Activated CD4-positive, alpha-beta T cell treated with anti-CD3 and anti-CD28 coated beads, Interleukin-2, amount 50 U/mL, for 48 hours (primary cell): ENCODE measurements at regions not wholly inside any gene's neighbourhood (a gene's known extent, or its start where the extent isn't known, plus 50 kb on each side); places are given as distances from the start of the nearest gene placed in this dataset.

Source experiments
- DNase-seq, 2 experiments: peaks; one replicate each; pipeline ENCODE4 v3.0.0-alpha.2; 2020

DNA sequence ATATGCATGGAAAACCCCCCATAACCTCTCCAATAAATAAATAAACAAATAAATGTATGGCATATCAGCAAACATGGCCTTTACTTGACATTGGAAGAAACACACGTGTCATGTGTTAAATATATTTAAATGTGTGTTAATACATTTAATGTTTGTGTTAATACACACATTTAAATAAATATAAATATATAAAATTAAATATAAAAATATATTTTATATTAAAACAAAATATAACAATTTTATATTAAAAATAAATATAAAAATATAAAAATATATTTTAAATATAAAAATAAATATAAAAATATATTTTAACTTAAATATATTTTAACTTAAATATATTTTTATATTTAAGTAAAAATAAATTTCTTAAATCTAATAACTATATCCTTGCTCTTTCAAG, 187.6 kb upstream of the CXXC4 start:
- no peak for DNase-seq

DNA sequence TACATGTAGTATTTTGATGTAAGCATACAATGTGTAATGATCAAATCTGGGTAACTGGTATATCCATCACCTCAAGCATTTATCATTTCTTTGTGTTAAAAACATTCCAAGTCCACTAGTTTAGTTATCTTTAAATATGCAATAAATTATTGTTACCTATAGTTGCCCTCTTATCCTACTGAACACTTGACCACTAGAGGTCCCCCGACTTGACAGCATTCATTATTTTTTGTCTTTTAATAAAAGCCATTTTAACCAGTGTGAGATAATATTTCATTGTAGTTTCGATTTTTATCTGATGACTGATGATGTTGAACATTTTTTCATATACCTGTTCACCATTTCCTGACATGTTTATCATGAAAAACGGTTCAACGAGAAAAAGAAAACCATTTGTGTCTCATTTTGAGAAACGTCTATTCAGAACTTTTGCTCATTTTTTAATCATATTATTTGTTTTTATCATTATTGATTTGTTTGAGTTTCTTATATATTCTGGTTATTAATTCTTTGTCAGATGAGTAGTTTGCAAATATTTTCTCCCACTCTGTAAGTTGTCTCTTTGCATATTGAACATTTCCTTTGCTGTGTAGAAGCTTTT, 199.0 kb upstream of the CXXC4 start:
- DNase-seq, result no peak

- DNase-seq, result no peak
Measured at GRCh38 chr4:104716584-104716983, 221.9 kb upstream of the CXXC4 start.

DNA sequence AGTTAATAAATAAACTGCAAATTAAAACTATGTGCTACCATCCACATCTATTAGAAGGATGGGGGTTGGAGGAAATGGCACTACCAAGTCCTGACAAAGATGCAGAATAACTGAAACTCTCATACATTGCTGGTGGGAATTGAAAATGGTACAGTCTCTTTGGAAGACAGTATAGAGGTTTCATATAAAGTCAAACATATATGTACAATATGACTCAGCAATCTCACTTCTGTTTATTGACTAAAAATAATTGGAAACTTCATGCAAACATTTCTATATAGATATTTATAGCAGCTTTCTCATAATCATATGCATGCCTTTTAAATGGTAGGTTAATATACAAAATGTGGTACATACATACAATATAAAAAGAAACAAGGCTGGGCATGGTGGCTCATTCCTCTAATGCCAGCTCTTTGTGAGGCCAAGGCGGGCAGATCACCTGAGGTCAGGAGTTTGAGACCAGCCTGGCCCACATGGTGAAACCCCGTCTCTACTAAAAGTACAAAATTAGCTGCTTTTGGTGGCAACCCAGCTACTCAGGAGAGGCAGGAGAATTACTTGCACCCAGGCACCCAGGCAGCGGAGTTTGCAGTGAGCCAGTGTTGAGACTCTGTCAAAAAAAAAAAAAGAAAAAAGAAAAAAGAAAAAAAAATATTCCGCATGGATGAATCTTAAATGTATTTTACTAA, 225.0 kb upstream of the CXXC4 start:
- no peak for DNase-seq

DNA sequence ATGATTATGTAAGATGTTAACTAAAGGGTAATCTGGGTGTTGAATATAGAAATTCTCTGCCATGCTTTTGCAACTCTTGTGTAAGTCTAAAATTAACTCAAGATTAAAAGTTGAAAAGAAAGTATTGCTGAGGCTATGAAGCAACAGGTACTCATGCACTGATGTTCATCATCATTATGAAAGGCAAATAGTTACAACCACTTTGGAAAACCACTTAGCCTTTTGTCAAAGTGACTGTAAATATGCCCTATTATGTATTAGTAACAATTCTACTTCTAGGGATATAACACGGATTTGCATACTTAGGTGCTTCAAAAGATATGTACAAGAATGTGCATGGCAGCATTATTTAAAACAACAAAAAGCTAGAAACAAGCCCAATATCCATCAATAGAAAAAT, 227.8 kb upstream of the CXXC4 start:
- no peak for DNase-seq

DNA sequence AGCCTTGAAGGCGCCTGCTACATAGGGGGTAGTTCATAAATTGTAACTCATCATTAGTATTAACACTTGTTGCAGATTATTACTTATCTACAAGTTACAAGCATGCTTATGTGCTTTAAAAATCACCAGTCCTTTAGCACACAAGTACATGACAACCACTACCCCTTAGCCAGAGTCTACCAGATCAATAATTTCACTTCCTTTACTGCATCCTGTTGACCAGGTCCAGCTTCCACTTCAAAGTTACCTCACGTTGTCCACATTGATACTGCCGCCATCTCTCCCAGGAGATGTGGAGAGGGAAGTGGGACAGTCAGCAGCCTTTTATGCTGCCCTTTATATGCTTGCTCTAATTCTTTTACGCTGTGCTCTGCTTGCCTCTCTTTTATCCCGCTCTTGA, 231.3 kb upstream of the CXXC4 start:
- no peak for DNase-seq

DNA sequence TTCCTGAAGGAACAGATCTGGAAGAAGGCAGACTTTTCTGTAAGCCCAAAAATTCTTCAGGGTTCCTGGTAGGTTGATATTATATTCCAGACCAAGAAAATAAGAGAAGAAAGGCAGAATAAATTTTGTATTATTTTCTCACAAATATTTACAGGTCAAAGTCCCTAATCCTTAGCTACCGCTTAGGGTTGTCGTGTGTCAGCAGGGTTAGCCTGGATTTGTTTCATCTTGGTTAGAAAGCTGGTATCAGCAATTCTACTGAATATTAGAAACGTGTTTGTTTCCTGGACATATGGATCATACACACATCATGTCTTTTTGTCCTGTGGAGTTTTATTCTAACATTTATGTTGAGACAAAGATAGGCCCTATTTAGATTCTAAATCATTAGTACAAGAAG, 232.9 kb upstream of the CXXC4 start:
- no peak for DNase-seq

- no peak for DNase-seq
Measured at GRCh38 chr4:104728380-104729122, 233.9 kb upstream of the CXXC4 start.

DNA sequence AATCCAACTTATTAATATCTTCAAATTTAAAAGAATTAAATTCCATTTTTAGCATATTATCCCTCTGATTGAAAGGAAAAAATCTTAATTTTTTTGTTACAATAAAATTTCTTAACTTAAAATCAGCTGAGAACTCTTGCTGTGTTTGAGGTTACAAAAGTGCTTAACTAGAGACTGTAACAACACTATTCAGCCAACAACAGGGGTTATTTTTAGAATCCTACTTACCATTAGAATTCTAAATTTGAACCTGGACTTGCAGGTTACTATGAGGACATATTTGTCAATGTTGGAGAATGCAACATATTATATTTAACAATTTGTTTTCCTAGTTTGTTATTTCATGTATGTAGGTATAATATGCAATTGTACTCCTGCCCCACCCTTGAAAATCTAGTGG, 238.1 kb upstream of the CXXC4 start:
- no peak for DNase-seq

DNA sequence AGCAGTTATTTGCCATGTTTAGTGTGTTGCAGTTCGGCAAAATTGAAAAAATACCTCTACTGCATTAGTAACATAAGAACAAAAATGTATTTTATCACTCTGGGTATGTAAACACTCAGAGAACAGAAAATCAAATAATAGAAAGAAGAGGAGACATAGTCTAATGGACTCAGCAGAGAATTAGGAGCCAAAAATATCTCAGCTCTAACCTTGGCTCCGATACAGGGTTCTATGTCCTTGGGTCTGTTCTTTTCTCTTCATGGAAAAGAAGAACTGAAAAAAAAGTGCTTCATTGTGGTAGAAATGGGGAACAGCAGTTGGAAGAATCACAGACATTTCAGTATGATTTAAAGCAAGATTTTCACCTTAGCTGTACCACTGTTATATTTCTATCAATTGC, 240.5 kb upstream of the CXXC4 start:
- DNase-seq, result no peak

DNA sequence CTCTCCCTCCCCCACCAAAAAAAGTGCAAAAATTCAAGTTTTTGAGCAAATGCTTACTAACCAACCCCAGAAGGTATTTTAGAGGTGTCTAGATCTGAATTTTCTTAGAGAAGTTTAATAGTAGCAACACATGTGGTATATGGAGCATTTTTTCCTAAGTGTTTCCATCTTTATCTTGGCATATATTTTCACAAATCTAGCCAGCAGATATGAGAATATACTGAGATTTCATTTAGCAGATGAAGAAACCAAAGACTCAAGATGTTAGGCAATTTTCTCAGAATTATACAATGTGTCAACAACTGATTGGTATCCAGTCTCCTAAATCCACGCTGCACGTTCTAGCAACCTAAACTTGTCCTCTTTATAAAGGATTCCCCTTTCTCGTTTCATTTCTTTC, 245.5 kb upstream of the CXXC4 start:
- no peak for DNase-seq

DNA sequence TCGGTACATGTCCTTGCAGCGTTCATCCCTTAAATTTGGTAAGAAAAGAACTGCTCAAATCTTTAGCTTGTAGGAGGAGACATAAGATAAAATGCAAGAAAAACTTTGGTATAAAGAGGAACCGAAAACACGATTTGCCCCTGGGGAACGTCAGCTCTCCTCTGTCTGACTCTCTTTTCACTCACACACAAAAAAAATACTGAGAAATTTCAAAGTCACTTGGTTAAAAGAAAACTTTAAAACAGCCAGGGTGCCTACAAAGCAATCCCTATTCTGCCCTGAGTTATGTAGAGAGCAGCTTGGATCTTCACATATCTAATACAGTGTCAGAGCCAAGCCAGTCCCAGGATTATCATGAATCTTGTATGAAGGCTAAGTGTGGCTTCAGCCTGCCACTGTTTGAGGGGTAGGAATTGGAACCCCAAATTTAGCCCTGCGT, 248.5 kb upstream of the CXXC4 start:
- DNase-seq, result no peak

- DNase-seq, result no peak
Measured at GRCh38 chr4:104747635-104748034, 252.9 kb upstream of the CXXC4 start.

- DNase-seq, result no peak
Measured at GRCh38 chr4:104749062-104749461, 254.4 kb upstream of the CXXC4 start.

DNA sequence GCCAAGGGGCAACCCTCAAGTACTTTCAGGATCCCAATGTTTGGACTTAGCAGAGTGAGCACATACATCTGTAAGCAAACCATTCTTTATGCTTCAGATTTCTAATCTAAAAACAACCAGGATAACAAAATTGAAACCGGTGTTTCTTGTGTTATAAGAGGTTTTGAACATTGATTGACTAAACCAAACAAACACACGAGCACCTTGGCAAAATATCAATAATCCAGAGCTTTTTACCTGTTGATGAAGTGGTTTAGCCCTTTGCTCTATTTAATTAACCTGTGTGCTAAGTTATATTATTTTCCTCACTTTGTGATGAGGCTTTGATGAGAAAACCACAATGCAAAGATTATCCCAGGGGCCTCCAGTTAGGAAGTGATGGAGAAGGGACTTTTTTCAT, 255.3 kb upstream of the CXXC4 start:
- no peak for DNase-seq

DNA sequence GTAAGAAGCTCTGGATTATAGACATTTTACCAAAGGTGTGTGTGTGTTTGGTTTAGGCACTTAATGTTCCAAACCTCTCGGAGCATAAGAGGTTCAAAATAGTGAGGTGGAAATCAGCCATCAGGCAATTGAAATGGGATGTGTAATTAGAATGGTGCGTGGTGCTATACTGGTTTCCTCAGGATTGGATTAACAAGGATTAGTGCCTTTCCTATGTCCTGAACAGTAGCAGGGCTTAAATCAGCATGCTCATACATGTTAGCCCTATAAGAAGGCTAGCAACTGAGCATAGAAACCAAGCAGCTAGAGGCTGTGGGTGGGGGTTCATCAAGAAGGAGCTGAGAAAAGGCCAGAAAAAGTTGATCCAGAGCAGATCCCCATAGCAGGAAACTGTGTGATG, 256.8 kb upstream of the CXXC4 start:
- DNase-seq, result no peak

DNA sequence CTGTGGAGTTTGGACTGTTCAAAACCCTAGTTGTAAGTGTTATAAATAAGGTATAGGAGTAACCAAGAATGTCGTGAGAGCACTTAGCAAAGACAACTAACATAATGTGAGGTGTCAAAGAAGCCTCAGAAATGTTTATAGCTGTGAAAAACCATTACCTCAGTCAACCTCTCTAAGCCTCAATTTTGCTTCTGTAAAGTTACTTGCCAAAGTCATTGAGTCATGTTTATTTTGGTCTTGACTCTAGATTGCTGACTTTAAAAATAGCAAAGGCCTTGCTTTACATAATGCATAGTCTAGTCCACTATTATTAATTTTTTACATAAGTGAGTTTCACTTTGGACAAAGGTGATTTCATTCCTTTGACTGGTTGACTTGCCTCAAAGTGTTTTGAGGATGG, 257.6 kb upstream of the CXXC4 start:
- DNase-seq, result no peak

DNA sequence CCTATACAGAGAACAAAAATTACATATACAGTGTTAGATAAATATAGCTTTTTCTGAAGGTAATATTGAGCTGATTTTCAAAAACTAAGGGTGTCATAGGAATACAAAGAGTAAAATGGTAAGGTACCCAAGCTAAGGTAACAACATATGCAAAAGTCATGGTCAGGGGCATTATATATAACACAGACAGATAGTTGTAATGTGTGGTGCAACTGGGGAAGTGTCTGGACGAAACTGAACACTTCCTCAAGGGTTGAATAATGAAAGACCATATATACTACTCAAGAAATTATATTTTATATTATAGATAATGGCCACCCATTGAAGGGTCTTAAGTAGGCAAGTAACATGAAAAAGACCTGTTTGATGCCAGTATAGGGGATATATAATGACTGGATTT, 262.1 kb upstream of the CXXC4 start:
- DNase-seq, result no peak

- no peak for DNase-seq
Measured at GRCh38 chr4:104758574-104758973, 263.9 kb upstream of the CXXC4 start.

- no peak for DNase-seq
Measured at GRCh38 chr4:104763554-104764222, 269.0 kb upstream of the CXXC4 start.

GRCh38 chr4:104766676-104767075, 272.0 kb upstream of the CXXC4 start:
- DNase-seq, result no peak

GRCh38 chr4:104772849-104773248, 278.2 kb upstream of the CXXC4 start:
- no peak for DNase-seq

GRCh38 chr4:104795264-104795939, 300.7 kb upstream of the CXXC4 start:
- DNase-seq, result no peak
